HG02798 (cell line): ENCODE measurements at regions not wholly inside any gene's neighbourhood (a gene's known extent, or its start where the extent isn't known, plus 50 kb on each side); places are given as distances from the start of the nearest gene placed in this dataset.
"Not testable (repeated sequence)": the region's sequence is repeated elsewhere in the genome, so short reads cannot be mapped to it uniquely, and the experiment has no call there.

Experiments used
- ATAC-seq: cut with Tn5 transposase; IDR thresholded peaks from one replicate; pipeline ENCODE4 v1.9.1; 2021; ENCODE audit warnings: mild to moderate bottlenecking; ENCODE audit not compliant: unreplicated experiment, poor library complexity

DNA sequence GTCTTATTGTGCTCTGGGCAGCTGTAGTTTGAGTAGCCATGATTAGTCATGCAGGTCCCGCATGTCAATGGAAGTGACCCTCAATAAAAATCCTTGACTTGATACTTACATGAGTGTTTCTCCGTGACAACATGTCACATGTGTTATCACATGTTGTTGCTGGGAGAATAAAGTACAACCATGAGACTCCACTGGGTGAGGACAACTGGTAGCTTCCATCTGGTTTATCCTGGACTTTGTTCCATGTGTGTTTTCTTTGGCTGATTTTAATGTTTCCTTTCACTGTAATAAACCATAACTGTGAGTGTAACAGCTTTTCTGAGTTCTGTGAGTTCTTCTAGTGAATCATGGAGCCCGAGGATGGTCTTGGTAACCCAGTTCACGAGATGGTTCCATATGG, 63.1 kb upstream of the NDN start:
- no peak for ATAC-seq

DNA sequence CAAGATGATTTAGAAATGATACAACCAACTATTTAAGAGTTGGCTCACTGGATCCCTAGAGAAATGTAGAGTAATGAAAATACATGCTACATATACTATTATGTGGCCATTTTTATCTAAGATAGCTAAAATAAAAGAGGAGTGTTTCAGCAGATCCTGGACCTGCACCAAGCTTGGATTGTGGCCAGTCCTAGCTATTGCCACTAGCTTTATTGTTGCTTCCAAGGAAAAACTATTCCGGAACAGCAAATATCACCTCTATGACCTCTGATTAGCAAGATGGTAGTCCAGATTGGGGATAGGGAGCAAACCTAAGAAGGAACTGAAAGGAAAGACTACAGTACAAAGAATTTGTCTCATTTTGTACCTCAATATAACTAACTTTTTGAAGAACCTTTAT, 63.7 kb upstream of the NDN start:
- no peak for ATAC-seq

DNA sequence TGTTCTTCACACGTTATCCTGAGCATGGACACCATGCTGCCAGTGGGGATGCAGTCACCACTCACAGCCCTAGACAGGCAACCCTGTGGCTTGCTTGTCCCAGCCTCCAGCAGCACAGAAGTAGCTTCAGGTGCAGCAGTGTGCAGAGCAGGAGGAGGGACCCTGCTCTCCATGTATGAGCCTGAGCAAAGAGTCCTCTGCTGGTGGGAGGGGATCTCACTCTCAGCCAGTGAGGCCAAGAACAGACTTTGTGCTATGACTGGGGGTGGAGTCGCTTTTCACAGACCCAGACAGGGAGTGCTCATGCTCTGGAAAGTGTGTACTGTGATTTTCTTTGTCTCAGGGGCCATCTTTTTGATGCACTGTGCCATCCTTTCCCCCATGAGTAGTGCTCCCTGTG, 66.1 kb upstream of the NDN start:
- ATAC-seq: no peak

DNA sequence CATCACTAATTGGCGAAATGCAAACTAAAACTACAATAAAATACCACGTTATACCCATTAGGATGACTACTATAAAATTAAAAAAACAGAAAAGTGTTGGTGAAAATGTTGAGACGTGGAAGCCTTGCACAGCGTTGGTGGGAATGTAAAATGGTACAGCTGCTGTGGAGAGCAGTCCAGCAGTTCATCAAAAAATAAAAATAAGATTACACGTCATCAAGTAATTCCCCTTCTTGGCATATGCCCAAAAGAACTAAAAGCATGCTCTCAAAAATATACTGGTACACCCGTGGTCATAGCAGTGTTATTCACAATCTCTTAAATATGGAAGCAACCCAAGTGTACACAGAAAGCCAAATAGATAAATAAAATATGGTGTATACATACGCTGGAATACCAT, 71.8 kb upstream of the NDN start:
- no peak for ATAC-seq

DNA sequence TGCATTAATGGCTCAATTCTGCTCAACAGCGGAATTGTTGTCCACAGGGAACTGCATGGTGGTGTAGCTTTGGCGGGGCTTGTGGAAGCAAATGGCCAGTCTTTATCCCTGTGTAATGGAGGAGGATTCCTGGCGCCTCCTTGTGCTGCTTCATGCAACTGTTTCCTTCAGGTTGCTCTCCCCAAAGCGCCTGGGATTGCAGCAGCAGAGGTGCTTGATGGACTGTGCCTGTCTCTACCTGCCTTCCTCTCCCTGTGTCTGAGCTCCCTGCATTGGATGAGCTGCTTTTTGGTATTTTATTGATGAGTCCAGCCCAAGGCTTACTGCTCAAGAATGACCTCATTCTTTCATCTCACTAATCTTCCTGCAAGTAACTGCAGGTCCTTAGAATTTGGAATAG, 72.9 kb upstream of the NDN start:
- ATAC-seq: no peak

DNA sequence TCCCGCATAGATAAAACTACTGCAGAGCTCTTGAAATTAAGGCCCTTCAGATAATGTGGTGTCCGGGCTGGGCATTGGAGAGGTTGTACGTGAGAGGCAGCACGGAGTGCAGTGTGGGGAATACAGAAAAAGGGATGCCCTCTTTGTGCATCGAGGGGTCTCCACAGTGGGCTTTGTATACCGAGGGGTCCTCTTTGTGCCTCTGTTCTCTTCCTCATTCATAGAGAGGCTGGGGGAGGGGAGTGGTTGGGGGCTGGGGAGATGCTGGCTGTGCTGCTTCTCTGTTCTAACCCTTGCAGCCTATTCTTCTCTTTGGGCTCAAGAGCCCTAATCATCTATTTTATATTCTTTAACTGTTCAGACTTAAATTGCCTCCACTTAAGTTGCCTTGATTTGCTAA, 74.3 kb upstream of the NDN start:
- ATAC-seq: no peak

DNA sequence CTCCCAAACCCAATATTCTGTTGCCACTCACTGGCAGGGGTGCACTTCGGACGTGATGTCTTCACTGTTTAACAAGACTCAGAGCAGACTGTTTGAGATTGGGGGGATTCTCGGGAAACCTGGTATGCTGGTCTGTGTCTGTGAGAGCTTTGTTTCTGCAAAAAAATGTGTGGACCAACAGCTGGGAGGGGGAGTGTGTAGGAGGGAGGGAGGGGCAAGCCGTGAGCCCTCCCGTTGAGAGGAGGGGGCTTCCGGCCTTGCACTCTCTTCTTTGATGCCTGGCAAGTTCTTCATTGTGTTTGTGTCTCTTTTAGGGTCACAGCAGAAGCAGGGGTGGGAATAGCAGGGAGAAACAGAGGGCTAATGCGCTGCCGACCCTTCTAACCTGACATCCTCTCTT, 74.9 kb upstream of the NDN start:
- no peak for ATAC-seq

DNA sequence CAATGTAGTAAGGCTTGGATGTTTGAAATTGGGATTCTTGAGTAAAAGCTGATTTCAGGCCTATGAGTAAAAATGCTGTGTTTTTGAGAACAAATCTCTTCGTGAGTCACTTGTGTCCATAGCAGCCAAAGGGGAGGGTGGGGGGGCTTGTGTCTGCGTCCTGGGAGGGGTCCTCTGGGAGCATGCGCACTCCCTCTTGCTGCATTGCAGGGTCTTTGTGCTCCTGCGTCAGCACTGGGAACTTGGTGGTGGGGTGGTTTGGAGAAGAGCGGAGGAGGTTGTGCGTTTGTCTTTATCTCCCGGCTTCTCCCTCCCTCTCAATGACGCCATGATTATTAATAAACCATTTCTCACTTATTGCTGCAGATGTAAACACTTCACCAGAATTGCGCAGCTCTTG, 75.9 kb upstream of the NDN start:
- no peak for ATAC-seq

DNA sequence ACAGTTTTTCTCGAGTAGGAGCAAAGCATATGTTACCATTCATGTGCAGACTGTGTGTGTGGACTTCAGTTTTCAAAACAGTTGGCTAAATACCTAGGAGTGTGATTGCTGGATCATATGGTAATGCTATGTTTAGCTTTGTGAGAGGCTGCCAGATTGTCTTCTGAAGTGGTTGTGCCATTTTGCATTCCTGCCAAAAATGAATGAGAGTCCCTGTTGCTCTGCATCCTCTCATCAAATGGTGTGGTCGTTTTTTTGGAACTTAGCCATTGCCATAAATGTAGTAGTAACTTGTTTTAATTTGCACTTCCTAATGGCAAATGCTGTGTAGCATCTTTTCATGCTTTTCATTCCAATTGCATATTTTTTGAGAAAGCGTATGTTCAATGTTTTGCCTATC, 77.2 kb upstream of the NDN start:
- no peak for ATAC-seq

DNA sequence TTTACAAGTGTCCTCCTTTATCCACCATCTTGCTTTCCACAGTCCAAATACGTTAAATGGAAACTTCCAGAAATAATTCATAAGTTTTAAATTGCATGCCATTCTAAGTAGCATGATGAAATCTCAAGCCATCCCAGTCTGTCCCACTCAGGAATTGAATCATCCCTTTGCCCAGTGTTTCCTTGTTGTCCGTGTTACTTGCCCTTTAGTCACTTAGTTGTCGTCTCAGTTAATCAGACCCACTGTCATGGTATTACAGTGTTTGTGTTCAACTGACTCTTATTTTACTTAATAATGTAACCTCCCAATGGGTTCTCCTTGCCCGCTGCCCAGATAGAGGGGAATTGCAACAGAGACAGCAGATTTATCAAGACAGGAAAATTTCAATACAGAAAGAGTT, 77.6 kb upstream of the NDN start:
- no peak for ATAC-seq

DNA sequence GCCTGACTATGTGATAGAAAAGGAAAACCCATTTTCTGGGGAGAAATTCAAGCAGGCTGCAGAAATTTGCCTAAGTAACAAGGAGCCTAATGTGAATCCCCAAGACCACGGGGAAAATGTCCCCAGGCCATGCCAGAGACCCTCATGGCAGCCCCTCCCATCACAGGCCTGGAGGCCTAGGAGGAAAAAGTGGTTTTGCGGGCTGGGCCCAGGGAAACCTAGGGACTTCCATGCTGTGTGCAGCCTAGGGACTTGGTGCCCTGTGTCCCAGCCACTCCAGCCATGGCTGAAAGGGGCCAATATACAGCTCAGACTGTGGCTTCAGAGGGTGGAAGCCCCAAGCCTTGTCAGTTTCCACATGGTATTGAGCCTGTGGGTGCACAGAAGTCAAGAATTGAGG, 79.7 kb upstream of the NDN start:
- not testable (repeated sequence) for ATAC-seq

DNA sequence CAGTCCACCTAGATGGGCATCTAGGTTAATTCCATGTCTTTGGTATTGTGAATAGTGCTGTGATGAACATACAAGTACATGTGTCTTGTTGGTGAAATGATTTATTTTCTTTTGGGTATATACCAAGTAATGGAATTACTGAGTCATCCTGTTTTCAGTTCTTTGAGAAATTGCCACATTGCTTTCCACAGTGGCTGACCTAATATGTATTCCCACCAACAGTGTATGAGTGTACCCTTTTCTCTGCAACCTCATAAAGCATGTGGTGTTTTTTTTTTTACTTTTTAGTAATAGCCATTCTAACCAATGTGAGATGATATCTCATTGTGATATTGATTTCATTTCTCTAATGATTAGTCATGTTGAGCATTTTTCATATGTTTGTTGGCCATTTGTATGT, 86.0 kb upstream of the NDN start:
- no peak for ATAC-seq

DNA sequence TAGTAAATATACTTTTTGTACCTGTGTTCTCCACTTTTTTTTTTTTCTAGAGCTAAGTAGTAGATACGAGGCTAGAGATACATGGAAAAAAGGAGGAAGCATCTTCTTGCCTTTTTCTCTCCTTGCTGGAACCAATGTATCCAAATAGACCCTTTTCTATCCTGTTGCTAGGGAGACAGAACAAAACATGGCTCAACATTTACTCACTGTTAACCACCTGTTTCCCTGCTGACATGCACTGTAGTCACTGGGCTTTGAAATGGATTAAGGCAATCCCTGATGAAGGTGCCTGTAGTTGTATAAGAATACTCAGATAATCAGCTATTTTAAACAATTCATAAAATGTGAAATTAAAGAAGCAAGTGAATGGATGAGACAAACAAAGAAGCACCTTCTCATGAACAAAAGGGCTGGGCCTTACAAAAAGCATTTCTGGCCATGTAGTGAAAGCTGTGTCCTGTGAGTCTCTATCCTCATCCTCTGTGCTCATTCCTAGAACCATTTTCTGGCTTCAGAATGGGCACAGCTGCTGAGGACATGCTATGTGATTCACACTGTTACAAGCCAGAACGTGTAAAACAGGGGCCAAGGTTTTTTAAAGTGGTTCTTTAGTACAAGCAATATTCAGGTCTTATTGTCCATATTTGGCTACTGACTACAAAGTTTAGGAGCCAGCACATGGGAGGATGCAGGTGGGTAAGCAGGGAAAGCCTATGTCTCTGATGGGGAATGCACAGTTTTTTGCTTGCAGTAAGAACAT, 100.4 kb upstream of the NDN start:
- no peak for ATAC-seq

DNA sequence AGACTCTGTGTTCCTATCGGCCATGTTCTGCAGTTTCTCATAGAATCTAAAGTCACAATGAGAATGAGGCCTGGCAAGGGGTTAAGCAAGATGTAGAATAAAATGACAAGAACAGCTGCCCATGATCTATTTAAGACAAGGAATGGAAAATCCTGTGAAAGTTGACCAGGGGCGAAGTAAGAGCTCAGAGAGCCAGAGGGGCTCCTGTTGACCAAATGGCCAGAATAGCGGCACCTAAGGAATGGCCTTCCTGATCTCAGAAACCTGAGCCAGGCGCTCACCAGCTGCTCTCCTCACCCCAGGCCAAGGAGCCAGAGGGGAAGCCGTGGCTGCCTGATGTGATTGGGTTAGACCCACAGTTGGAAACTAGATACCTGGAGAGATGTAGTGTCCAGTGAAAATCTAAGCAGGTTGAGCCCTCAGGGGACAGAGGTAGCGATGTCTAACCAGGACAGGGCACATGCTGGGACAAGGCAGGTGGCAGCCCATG, 106.1 kb upstream of the NDN start:
- no peak for ATAC-seq

DNA sequence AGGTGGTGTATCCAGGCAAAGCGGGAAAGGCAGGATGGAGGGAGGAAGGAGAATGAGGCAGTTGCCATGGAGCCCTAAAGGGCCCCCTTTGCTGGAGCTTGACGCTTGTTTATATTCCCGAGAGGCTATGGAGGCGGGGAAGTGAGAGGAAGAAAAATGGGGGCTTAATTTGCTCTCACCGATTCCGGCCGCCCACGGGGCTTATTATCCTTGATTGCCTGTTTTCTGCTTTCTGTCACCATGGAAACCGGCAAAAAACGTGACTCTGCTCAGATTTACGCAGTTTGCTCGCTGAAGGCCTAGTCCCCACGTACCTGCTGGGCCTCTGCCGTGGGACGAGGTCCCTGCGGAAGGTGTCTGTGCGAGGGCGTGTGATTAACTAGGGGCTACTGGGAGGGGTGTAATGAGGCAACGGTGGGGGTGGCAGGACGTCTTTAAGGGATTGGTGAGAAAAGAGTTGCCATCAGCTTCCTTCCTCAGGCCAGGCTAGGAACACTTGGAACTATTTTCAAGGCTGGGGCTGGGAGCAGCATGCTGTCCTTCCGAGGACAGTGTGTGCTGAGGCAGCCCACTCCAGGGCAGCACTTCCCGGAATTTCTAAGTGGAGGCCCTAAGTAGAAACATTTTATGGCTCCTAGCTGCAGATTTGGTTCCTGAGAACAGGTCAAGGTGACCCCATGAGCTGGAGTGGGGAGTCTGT, 110.8 kb upstream of the NDN start:
- no peak for ATAC-seq

DNA sequence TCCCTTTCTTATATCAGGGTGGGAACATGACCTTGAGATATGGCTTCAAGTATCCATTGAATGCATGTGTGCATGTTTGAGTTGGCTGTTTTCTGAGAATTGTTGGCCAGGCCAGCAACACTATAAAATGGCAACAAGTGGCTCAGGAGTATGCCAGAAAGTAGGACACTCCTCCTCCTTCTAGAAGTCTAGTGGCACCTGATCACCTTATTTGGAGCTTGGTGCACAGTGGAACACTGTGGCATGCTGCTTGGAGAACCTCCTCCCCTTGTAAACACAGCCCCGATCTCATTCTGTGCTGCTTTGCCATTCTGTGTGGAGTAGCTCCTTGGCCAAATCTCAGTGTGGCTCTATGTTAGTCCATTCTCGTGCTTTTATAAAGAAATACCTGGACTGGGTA, 114.8 kb upstream of the NDN start:
- ATAC-seq: no peak

DNA sequence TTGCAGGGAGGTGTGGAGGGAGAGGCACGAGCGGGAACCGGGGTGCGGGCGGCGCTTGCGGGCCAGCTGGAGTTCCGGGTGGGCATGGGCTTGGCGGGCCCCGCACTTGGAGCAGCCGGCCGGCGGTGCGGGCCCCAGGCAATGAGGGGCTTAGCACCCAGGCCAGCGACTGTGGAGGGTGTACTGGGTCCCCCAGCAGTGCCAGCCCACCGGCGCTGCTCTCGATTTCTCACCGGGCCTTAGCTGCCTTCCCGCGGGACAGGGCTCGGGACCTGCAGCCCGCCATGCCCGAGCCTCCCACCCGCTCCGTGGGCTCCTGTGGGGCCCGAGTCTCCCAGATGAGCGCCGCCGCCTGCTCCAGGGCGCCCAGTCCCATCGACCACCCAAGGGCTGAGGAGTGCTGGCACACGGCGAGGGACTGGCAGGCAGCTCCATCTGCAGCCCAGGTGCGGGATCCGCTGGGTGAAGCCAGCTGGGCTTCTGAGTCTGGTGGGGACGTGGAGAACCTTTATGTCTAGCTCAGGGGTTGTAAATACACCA, 115.9 kb upstream of the NDN start:
- ATAC-seq: not testable (repeated sequence)

DNA sequence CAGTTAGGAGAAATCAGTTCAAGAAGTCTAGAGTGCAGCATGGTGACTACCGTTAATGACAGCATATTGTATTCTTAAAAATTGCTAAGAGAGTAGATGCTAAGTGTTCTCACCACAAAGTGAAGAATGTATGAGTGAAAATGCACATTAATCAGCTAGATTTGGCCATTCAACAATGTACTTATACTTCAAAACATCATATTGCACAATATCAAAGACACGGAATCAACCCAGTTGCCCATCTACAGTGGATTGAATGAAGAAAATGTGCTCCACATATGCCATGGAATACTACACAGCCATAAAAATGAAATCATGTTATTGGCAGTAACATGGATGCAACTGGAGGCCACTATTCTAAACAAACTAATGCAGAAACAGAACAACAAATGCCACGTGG, 119.9 kb upstream of the NDN start:
- ATAC-seq: no peak

DNA sequence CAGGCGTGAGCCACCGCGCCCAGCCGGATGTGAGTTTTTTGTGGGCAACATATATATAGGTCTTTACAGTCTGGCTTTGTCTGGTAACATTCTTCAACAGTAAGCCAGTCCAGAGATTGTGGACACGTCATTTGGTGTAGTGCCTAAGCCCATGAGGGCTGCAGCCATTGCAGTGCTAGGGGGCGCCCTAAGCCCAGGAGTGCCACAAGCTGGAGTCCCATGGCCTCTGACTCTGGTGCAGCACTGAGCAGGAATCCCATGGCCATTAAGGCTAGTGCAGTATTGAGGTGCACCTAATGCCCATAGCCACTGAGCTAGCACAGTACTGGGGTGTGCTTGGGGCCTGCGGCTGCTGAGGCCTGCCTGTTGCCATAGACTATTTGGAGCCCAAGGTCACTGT, 136.4 kb upstream of the NDN start:
- ATAC-seq: no peak

DNA sequence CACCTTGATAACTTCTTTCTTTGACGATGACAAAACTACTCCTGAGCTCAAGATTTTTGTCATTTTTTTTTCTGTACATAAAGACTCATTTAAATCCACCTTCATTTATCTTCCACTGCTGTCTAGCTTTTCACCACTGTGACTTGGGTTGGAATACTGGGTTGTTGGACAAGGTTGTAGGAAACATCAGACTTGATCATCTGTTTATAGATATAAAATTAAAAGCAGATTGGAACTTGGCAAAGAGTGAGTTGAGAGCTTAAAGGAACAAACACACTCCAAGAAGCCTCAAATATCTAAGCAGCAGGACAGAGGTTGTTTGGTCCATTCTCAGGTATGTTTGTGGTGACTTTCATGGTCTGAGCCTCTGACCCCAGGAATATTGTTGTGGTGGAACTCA, 141.7 kb upstream of the NDN start:
- no peak for ATAC-seq

DNA sequence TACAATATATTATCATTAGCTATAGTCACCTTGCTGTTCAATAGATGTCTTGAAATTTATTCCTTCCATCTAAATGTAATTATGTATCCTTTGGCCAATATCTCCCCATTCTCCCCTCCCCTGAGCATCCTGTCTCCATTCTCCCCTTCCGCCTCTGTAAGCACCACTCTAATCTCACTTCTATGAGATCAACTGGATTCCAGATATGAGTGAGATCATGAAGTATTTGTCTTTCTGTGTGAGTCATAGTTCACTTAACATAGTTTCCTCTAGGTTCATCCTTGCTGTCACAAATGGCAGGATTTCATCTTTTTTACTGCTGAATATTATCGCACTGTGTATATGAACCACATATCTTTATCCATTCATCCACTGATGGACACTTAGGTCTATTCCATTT, 148.8 kb upstream of the NDN start:
- ATAC-seq: no peak
